OCI-LY3 (cell line): ENCODE measurements at regions not wholly inside any gene's neighbourhood (a gene's known extent, or its start where the extent isn't known, plus 50 kb on each side); places are given as distances from the start of the nearest gene placed in this dataset.

Experiments
- H2AFZ ChIP-seq: fragments of 200-600, 300-600 bp; shearing (Covaris generic); 2 replicates; pipeline ENCODE4 v1.6.0; 2014; ENCODE audit warnings: antibody characterized with exemption, low read depth, low read length
- H3K27ac ChIP-seq: fragments of 200-600, 300-600 bp; sonication (generic); 2 replicates; pipeline ENCODE4 v1.5.1; 2014; ENCODE audit warnings: mild to moderate bottlenecking, low read length, moderate library complexity, mixed read lengths
- H3K27me3 ChIP-seq: fragments of 200-600, 300-600 bp; sonication (generic); 2 replicates; pipeline ENCODE4 v1.6.1; 2014; ENCODE audit warnings: low read depth, low read length, mixed read lengths
- H3K36me3 ChIP-seq: fragments of 200-600, 300-600 bp; sonication (generic); replicated peaks from 2 replicates; pipeline ENCODE3; 2014; ENCODE audit warnings: low read depth, low read length, mixed read lengths
- H3K4me1 ChIP-seq: fragments of 300-600, 200-600 bp; sonication (generic); 2 replicates; pipeline ENCODE4 v1.6.1; 2014; ENCODE audit warnings: low read length, mixed read lengths
- H3K4me2 ChIP-seq: fragments of 200-600, 300-600 bp; sonication (generic); 2 replicates; pipeline ENCODE4 v1.6.1; 2014; ENCODE audit warnings: low read length, mixed read lengths
- H3K4me3 ChIP-seq: fragments of 300-600, 200-600 bp; sonication (generic); 2 replicates; pipeline ENCODE4 v1.5.1; 2014; ENCODE audit warnings: antibody characterized with exemption, mild to moderate bottlenecking, low read length, moderate library complexity
- H3K79me2 ChIP-seq: fragments of 300-600, 200-600 bp; shearing (Covaris generic); 2 replicates; pipeline ENCODE4 v1.6.1; 2014; ENCODE audit warnings: mild to moderate bottlenecking, low read length, mixed read lengths
- H3K9ac ChIP-seq: fragments of 300-600, 200-600 bp; shearing (Covaris generic); 2 replicates; pipeline ENCODE4 v1.6.0; 2014; ENCODE audit warnings: mild to moderate bottlenecking, low read length, moderate library complexity
- H3K9me3 ChIP-seq: fragments of 200-600, 300-600 bp; shearing (Covaris generic); 2 replicates; pipeline ENCODE4 v1.6.1; 2014; ENCODE audit warnings: low read length, mixed read lengths; ENCODE audit not compliant: insufficient read depth
- H4K20me1 ChIP-seq: fragments of 200-600, 300-600 bp; sonication (generic); 2 replicates; pipeline ENCODE4 v1.6.1; 2016; ENCODE audit warnings: low read length, mixed read lengths; ENCODE audit not compliant: insufficient read depth
- CTCF ChIP-seq: fragments of 200-600, 300-600 bp; sonication (generic); IDR thresholded peaks from 2 replicates; pipeline ENCODE4 v1.5.1; 2014; ENCODE audit warnings: antibody characterized with exemption, low read length, low read depth
- EZH2phosphoT487 ChIP-seq: fragments of 200-600 bp; shearing (Covaris generic); IDR thresholded peaks from 2 replicates; pipeline ENCODE4 v1.6.1; 2018; ENCODE audit warnings: antibody characterized with exemption, mixed run types, low read depth

GRCh38 chr2:226520723-226521122 lies 278.9 kb downstream of the IRS1 start:
- Histone ChIP-seq H3K9me3 (no peaks in the 10 kb centered on the region), H3K36me3 (no peaks in the 10 kb centered on the region), H4K20me1 (no peaks in the 10 kb centered on the region), H2AFZ (no peak overlapping the region), H3K4me1 (no peaks in the 10 kb centered on the region), H3K4me3 (no peak overlapping the region), H3K79me2 (no peaks in the 10 kb centered on the region), H3K27ac (no peak overlapping the region), H3K9ac (no peak overlapping the region), H3K4me2 (no peak overlapping the region), H3K27me3 (no peaks in the 10 kb centered on the region)
- TF ChIP-seq CTCF (no peak), EZH2phosphoT487 (no peak)

- TF ChIP-seq CTCF, result no peak
- TF ChIP-seq EZH2phosphoT487, result no peak
- H3K4me3 ChIP-seq, result no peak overlapping the region
- no peaks in the 10 kb centered on the region for H3K27me3 ChIP-seq
- no peaks in the 10 kb centered on the region for H3K9me3 ChIP-seq
- H3K4me2 ChIP-seq, result no peak overlapping the region
- no peak overlapping the region for H2AFZ ChIP-seq
- no peaks in the 10 kb centered on the region for H3K36me3 ChIP-seq
- H3K27ac ChIP-seq, result no peak overlapping the region
- H3K79me2 ChIP-seq, result no peaks in the 10 kb centered on the region
- H3K9ac ChIP-seq, result no peak overlapping the region
- no peaks in the 10 kb centered on the region for H3K4me1 ChIP-seq
- no peaks in the 10 kb centered on the region for H4K20me1 ChIP-seq
Observed at GRCh38 chr2:226515344-226516055, 284.1 kb downstream of the IRS1 start.

DNA sequence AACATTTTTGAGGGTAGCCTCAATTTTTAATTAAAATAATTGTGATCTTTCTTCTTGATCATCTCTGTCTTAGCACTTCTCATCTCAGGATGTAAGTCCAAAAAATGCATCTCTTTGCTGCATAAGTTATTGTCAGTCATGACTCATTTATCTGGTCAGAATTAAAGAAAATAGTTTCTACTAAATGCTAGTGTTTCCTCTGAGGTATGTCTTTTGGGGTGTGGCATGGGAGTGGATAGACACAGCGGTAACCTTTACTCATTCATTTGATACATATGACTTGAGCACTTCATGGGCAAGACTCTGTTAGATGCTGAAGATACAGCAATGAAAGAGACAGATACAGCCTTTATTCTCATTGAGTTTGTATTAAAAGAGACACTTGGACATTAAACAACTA lies 284.7 kb downstream of the IRS1 start:
- H3K36me3 ChIP-seq, result no peaks in the 10 kb centered on the region
- H3K4me3 ChIP-seq, result no peak overlapping the region
- H3K9ac ChIP-seq, result no peak overlapping the region
- H3K79me2 ChIP-seq, result no peaks in the 10 kb centered on the region
- no peak overlapping the region for H3K4me2 ChIP-seq
- no peak for TF ChIP-seq EZH2phosphoT487
- no peak for TF ChIP-seq CTCF
- no peaks in the 10 kb centered on the region for H3K27me3 ChIP-seq
- no peak overlapping the region for H2AFZ ChIP-seq
- H3K4me1 ChIP-seq, result no peaks in the 10 kb centered on the region
- H3K9me3 ChIP-seq, result no peaks in the 10 kb centered on the region
- no peak overlapping the region for H3K27ac ChIP-seq
- H4K20me1 ChIP-seq, result no peaks in the 10 kb centered on the region

GRCh38 chr2:226511311-226511710 lies 288.3 kb downstream of the IRS1 start:
- Histone ChIP-seq H3K79me2 (no peaks in the 10 kb centered on the region), H2AFZ (no peak overlapping the region), H3K27ac (no peak overlapping the region), H4K20me1 (no peaks in the 10 kb centered on the region), H3K27me3 (no peaks in the 10 kb centered on the region), H3K9ac (no peak overlapping the region), H3K9me3 (no peaks in the 10 kb centered on the region), H3K36me3 (no peaks in the 10 kb centered on the region), H3K4me2 (no peak overlapping the region), H3K4me3 (no peak overlapping the region), H3K4me1 (no peaks in the 10 kb centered on the region)
- no peak for TF ChIP-seq EZH2phosphoT487
- TF ChIP-seq CTCF, result no peak
